Lower lobe of right lung (tissue), 2 donors: ENCODE measurements at regions not wholly inside any gene's neighbourhood (a gene's known extent, or its start where the extent isn't known, plus 50 kb on each side); places are given as distances from the start of the nearest gene placed in this dataset.
A peak's percentile ranks its signal among the peaks of the same experiment; 100 is the strongest.

Experiments used
- ATAC-seq, 2 donors: fragments of 200-7000 bp; cut with Tn5 transposase; one replicate each; pipeline ENCODE4 v1.9.1; 2020 to 2022; ENCODE audit warnings: mild to moderate bottlenecking in 2 of 2, moderate library complexity in 2 of 2
- DNase-seq: peaks from one replicate; pipeline ENCODE4 v3.0.0-alpha.2; 2020
- H3K27ac ChIP-seq: fragments of 200-600 bp; one replicate; pipeline ENCODE4 v1.8.0; 2022
- H3K27me3 ChIP-seq: fragments of 200-600 bp; one replicate; pipeline ENCODE4 v1.8.0; 2022; ENCODE audit warnings: low read depth
- H3K36me3 ChIP-seq: fragments of 200-600 bp; one replicate; pipeline ENCODE4 v1.8.0; 2022; ENCODE audit warnings: mild to moderate bottlenecking
- H3K4me1 ChIP-seq: fragments of 200-600 bp; one replicate; pipeline ENCODE4 v1.8.0; 2022
- H3K4me3 ChIP-seq: fragments of 200-600 bp; one replicate; pipeline ENCODE4 v1.8.0; 2022; ENCODE audit warnings: mild to moderate bottlenecking
- H3K9me3 ChIP-seq: fragments of 200-600 bp; one replicate; pipeline ENCODE4 v1.8.0; 2022
- CTCF ChIP-seq: fragments of 200-600 bp; IDR thresholded peaks from one replicate; pipeline ENCODE4 v1.8.0; 2022; ENCODE audit warnings: antibody characterized with exemption, mild to moderate bottlenecking
- intact Hi-C: fragments of 100-400 bp; cut with DNase I; formaldehyde crosslinking; loops from one replicate; pipeline ENCODE4 v1.11.0; 2022
- donor health status: DM: no; HTN: yes; CAD: no; lungs with severe emphysema.

DNA sequence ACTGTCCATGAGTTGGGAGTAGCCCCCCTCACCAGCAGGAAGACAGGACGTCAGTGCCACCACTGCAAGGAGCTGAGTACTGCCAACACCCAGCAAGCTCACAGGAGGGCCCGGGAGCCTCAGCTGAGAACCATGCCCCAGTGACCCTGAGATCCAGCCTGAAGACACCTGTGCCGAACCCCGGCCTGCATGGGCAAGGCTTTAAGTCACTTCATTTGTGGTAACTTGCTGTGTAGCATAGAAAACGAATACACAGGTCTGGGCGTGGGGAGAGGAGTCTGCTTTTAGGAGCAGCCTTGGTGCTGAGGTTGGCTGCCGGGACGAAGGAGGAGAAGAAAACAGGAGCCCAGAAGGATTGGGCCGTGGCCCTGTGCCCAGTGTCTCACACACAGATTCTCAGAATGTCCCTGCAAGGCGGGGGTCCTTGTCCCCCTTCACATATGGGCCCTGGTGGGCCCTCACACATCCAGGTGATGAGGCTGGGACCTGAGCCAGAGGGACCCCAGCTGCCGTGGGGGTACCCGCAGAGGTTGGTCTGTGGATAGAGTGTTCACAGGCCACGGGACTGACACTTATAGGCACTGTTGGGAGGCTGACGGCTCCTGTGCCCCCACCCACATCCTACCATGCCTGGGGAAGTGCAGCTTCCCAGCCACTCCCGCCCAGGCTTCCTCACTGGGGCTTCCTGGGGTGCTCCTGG, 85.3 kb downstream of the PLXNA1 start:
- peak; percentile 24 for DNase-seq
- no peaks in the 10 kb centered on the region for H3K27me3 ChIP-seq
- H3K4me3 ChIP-seq, result no peak overlapping the region
- no peak for TF ChIP-seq CTCF
- H3K9me3 ChIP-seq, result no peaks in the 10 kb centered on the region
- ATAC-seq, result no peak
- no peak overlapping the region for H3K27ac ChIP-seq
- no peaks in the 10 kb centered on the region for H3K4me1 ChIP-seq
- intact Hi-C loops, result no loop called here
- no peaks in the 10 kb centered on the region for H3K36me3 ChIP-seq

DNA sequence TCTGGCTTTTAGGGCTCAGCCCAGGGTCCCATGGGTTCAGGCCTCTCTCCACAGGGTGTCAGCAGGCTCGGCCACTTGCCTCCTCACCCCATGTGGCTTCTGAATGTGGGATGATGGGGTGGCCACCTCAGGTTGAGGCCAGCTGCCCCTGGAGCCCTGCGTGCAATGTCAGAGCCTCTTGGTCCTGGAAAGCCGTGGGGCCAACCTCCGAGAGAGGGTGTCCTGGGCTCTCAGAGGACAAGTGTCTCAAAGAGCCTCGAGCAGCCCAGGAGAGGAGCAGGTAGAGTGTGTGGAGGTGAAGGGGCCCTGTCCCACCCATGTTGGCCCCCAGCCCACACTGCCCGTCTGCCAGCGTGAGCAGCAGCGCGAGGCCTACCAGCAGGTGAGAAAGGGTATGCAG, 86.0 kb downstream of the PLXNA1 start:
- intact Hi-C loops, result no loop called here
- DNase-seq (peak; percentile 32), ATAC-seq (no peak)
- no peaks in the 10 kb centered on the region for H3K36me3 ChIP-seq
- H3K4me1 ChIP-seq, result peaks cover 4% of the 10 kb centered on the region
- no peak overlapping the region for H3K27ac ChIP-seq
- H3K4me3 ChIP-seq, result no peak overlapping the region
- no peaks in the 10 kb centered on the region for H3K27me3 ChIP-seq
- TF ChIP-seq CTCF, result no peak
- H3K9me3 ChIP-seq, result no peaks in the 10 kb centered on the region

- Histone ChIP-seq H3K36me3 (no peaks in the 10 kb centered on the region), H3K9me3 (no peaks in the 10 kb centered on the region), H3K4me1 (peaks cover 11% of the 10 kb centered on the region), H3K27ac (no peak overlapping the region), H3K4me3 (no peak overlapping the region), H3K27me3 (no peaks in the 10 kb centered on the region)
- peak; percentile 32 for DNase-seq
- intact Hi-C loops, result no loop called here
- no peak for TF ChIP-seq CTCF
- ATAC-seq, result no peak
These were observed 87.0 kb downstream of the PLXNA1 start for GRCh38 chr3:127069814-127070440.

DNA sequence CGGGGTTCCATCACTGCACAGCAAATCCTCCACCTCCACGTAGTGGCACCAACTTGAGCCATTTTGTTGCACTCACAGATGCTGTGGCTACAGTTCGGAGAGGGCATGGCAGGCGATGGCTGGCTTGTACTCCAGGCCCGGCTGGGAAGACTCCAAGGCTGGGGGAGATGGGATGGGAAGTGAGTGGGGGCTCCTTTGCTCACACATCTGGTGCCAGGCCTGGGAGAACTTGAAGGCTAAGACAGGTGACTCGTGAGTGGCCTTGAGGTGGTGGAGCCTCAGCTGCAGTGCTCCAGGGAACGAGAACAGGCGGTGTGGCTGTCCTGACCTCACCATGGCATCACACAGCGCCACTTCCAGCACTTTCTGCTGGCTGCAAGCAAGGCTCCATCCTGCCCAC, 87.9 kb downstream of the PLXNA1 start:
- no peak for ATAC-seq
- no peak overlapping the region for H3K27ac ChIP-seq
- H3K4me3 ChIP-seq, result no peak overlapping the region
- no peaks in the 10 kb centered on the region for H3K9me3 ChIP-seq
- intact Hi-C loops, result no loop called here
- TF ChIP-seq CTCF, result no peak
- H3K27me3 ChIP-seq, result no peaks in the 10 kb centered on the region
- H3K4me1 ChIP-seq, result peaks cover 11% of the 10 kb centered on the region
- no peaks in the 10 kb centered on the region for H3K36me3 ChIP-seq
- DNase-seq, result peak; percentile 25

- Histone ChIP-seq H3K27me3 (no peaks in the 10 kb centered on the region), H3K4me1 (peaks cover 11% of the 10 kb centered on the region), H3K4me3 (no peak overlapping the region), H3K27ac (no peak overlapping the region), H3K9me3 (no peaks in the 10 kb centered on the region), H3K36me3 (no peaks in the 10 kb centered on the region)
- ATAC-seq (no peak), DNase-seq (peak; percentile 34)
- no peak for TF ChIP-seq CTCF
- intact Hi-C loops, result no loop called here
These were observed 88.7 kb downstream of the PLXNA1 start for GRCh38 chr3:127071597-127072001.
